Kidney (tissue), 13 donors: ENCODE measurements at regions not wholly inside any gene's neighbourhood (a gene's known extent, or its start where the extent isn't known, plus 50 kb on each side); places are given as distances from the start of the nearest gene placed in this dataset.

Experiments used
- DNase-seq, 5 donors: peaks; one replicate each; pipeline ENCODE4 v3.0.0-alpha.2; 2013 to 2020
- FAIRE-seq: peaks from 2 replicates; lab custom pipeline; 2012; peaks lifted over from hg19 to GRCh38; lab: Jason Lieb, UNC
- H3K27ac ChIP-seq, 2 donors: one replicate each; pipeline ENCODE4 v1.7.0; 2013; ENCODE audit warnings: low read depth in 2 of 2, low read length in 2 of 2, inconsistent platforms in 1 of 2
- H3K27me3 ChIP-seq: one replicate; pipeline ENCODE4 v1.7.1; 2013; ENCODE audit warnings: low read length, inconsistent platforms; ENCODE audit not compliant: control insufficient read depth, insufficient read depth
- H3K36me3 ChIP-seq, 3 donors: one replicate each; pipeline versions ENCODE4 v1.7.0 to v1.7.1; 2013; ENCODE audit warnings: low read length in 3 of 3, control low read depth in 1 of 3, inconsistent platforms in 1 of 3; ENCODE audit not compliant: insufficient read depth in 3 of 3, control insufficient read depth in 2 of 3
- H3K4me1 ChIP-seq, 3 donors: one replicate each; pipeline versions ENCODE4 v1.7.0 to v1.7.1; 2013; ENCODE audit warnings: low read length in 3 of 3, inconsistent platforms in 1 of 3, low read depth in 1 of 3; ENCODE audit not compliant: control insufficient read depth in 2 of 3, insufficient read depth in 2 of 3
- H3K4me3 ChIP-seq, 3 donors: one replicate each; pipeline versions ENCODE4 v1.7.0 to v1.8.1; 2013; ENCODE audit warnings: low read length in 3 of 3, control low read depth in 1 of 3, inconsistent platforms in 1 of 3
- H3K9ac ChIP-seq, 3 donors: one replicate each; pipeline versions ENCODE4 v1.7.0 to v1.7.1; 2013; ENCODE audit warnings: low read length in 3 of 3, control low read depth in 1 of 3, inconsistent platforms in 1 of 3
- H3K9me3 ChIP-seq, 3 donors: one replicate each; pipeline versions ENCODE4 v1.7.0 to v1.7.1; 2013; ENCODE audit warnings: low read length in 3 of 3, control low read depth in 1 of 3, inconsistent platforms in 1 of 3; ENCODE audit not compliant: control insufficient read depth in 2 of 3, insufficient read depth in 1 of 3
- CTCF ChIP-seq: IDR thresholded peaks from 3 replicates; pipeline ENCODE4 v1.5.1; 2012; ENCODE audit warnings: mild to moderate bottlenecking, moderate library complexity, borderline replicate concordance; ENCODE audit not compliant: insufficient read depth; ENCODE audit errors: extremely low read depth
- intact Hi-C: fragments of 100-400 bp; cut with DNase I; formaldehyde crosslinking; loops from one replicate; pipeline ENCODE4 v1.11.1; 2022
- donor health status: control.
- donor health status: control.
- donor health status: control.
- donor health status: control.
- donor health status: control.
- donor health status: DM: yes; HTN: yes; CAD: no.
- donor health status: Normal renal cell carcinoma (clear cell type).

GRCh38 chr14:99329711-99330315, 57.8 kb upstream of the BCL11B start:
- intact Hi-C loops, result no loop called here
- Histone ChIP-seq H3K4me1 (no peaks in the 10 kb centered on the region), H3K9ac (no peak overlapping the region), H3K36me3 (no peaks in the 10 kb centered on the region), H3K9me3 (no peaks in the 10 kb centered on the region), H3K27me3 (no peaks in the 10 kb centered on the region), H3K27ac (no peak overlapping the region), H3K4me3 (no peak overlapping the region)
- TF ChIP-seq CTCF, result no peak
- no peak for DNase-seq
- FAIRE-seq, result no peak

- Histone ChIP-seq H3K36me3 (no peaks in the 10 kb centered on the region), H3K27ac (no peak overlapping the region), H3K4me3 (no peak overlapping the region), H3K4me1 (no peaks in the 10 kb centered on the region), H3K27me3 (no peaks in the 10 kb centered on the region), H3K9ac (no peak overlapping the region), H3K9me3 (no peaks in the 10 kb centered on the region)
- TF ChIP-seq CTCF, result no peak
- FAIRE-seq (no peak), DNase-seq (peak in 3 of 5 donors; percentile 60 to 75 (median 64))
- intact Hi-C loops, result no loop called here
These were observed 55.7 kb upstream of the BCL11B start for GRCh38 chr14:99327458-99328250.

GRCh38 chr14:99327050-99327449, 55.1 kb upstream of the BCL11B start:
- no peak for FAIRE-seq
- no peak for TF ChIP-seq CTCF
- no peak overlapping the region for H3K27ac ChIP-seq
- intact Hi-C loops, result no loop called here
- no peak overlapping the region for H3K4me3 ChIP-seq
- no peaks in the 10 kb centered on the region for H3K9me3 ChIP-seq
- H3K27me3 ChIP-seq, result no peaks in the 10 kb centered on the region
- H3K9ac ChIP-seq, result no peak overlapping the region
- H3K4me1 ChIP-seq, result no peaks in the 10 kb centered on the region
- DNase-seq, result no peak
- H3K36me3 ChIP-seq, result no peaks in the 10 kb centered on the region
